WTC11 (cell line): ENCODE measurements at regions not wholly inside any gene's neighbourhood (a gene's known extent, or its start where the extent isn't known, plus 50 kb on each side); places are given as distances from the start of the nearest gene placed in this dataset.

Experiments used
- MAX ChIP-seq: sonication (generic); formaldehyde crosslinking; IDR thresholded peaks from 2 replicates; pipeline ENCODE4 v1.8.0; 2022; ENCODE audit warnings: mild to moderate bottlenecking, missing genetic modification reagents
- TEAD1 ChIP-seq: sonication (generic); formaldehyde crosslinking; IDR thresholded peaks from 2 replicates; pipeline ENCODE4 v1.8.0; 2022; ENCODE audit warnings: mild to moderate bottlenecking, missing genetic modification reagents
- TF ChIP-seq, protein P1 (sequence below): fragments of 200-600 bp; IDR thresholded peaks from 2 replicates; pipeline ENCODE4 v1.8.0; 2022; ENCODE audit warnings: antibody characterized with exemption
- TF ChIP-seq, protein P2 (sequence below): sonication (generic); formaldehyde crosslinking; IDR thresholded peaks from 2 replicates; pipeline ENCODE4 v1.8.1; 2023; ENCODE audit warnings: mild to moderate bottlenecking, missing genetic modification reagents

DNA sequence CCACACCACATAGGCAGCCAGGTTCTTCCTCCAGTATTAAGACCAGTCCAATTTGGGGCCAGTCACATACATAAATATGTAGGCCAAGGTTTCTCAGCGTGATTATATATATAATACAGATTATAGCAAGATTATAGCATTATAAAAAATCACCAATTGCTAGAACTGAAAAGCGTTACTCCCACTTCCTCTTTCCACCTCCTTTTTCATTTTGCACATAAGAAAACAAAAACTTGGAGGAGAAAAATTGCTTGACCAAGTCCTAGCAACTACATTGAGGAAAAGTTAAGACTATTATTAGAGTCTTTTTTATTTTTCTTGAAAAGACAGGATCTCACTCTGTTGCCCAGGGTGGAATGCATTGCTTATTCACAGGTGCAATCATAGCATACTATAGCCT lies 262.7 kb upstream of the KCNN2 start:
- TF ChIP-seq, protein P1, sequence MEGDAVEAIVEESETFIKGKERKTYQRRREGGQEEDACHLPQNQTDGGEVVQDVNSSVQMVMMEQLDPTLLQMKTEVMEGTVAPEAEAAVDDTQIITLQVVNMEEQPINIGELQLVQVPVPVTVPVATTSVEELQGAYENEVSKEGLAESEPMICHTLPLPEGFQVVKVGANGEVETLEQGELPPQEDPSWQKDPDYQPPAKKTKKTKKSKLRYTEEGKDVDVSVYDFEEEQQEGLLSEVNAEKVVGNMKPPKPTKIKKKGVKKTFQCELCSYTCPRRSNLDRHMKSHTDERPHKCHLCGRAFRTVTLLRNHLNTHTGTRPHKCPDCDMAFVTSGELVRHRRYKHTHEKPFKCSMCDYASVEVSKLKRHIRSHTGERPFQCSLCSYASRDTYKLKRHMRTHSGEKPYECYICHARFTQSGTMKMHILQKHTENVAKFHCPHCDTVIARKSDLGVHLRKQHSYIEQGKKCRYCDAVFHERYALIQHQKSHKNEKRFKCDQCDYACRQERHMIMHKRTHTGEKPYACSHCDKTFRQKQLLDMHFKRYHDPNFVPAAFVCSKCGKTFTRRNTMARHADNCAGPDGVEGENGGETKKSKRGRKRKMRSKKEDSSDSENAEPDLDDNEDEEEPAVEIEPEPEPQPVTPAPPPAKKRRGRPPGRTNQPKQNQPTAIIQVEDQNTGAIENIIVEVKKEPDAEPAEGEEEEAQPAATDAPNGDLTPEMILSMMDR, result no peak
- TF ChIP-seq TEAD1 (CRISPR knock-in tag), result no peak
- TF ChIP-seq, protein P2, sequence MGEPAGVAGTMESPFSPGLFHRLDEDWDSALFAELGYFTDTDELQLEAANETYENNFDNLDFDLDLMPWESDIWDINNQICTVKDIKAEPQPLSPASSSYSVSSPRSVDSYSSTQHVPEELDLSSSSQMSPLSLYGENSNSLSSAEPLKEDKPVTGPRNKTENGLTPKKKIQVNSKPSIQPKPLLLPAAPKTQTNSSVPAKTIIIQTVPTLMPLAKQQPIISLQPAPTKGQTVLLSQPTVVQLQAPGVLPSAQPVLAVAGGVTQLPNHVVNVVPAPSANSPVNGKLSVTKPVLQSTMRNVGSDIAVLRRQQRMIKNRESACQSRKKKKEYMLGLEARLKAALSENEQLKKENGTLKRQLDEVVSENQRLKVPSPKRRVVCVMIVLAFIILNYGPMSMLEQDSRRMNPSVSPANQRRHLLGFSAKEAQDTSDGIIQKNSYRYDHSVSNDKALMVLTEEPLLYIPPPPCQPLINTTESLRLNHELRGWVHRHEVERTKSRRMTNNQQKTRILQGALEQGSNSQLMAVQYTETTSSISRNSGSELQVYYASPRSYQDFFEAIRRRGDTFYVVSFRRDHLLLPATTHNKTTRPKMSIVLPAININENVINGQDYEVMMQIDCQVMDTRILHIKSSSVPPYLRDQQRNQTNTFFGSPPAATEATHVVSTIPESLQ, result no peak
- no peak for TF ChIP-seq MAX (CRISPR knock-in tag)
